Fibroblast of skin of left biceps (primary cell): ENCODE measurements at regions not wholly inside any gene's neighbourhood (a gene's known extent, or its start where the extent isn't known, plus 50 kb on each side); places are given as distances from the start of the nearest gene placed in this dataset.
A peak's percentile ranks its signal among the peaks of the same experiment; 100 is the strongest.

ENCODE experiments used
- DNase-seq, 2 experiments: peaks; one replicate each; pipeline ENCODE4 v3.0.0-alpha.2; 2013; ENCODE audit warnings: low read depth in 2 of 2

DNA sequence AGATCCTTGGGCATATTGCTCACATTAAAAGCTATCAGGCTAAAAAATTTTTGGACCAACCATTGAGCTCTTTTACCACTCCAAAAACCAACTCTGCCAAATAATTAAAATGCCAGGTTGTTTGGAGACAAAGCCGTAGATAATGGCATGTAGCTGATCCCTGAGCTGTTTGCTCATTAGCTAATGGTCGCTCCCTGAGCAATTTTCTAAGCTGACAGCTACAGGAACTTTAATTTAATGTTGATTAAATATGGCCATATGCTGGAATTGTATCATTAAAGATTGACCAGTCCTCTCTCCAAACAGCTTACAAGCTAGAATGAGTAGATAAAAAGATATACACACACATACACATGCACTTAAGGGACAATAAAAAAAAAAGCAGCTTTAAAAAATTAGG, 216.2 kb upstream of the ARHGAP20 start:
- no peak for DNase-seq

- peak; percentile 39 to 51 for DNase-seq
Measured at GRCh38 chr11:110921742-110922521, 209.7 kb upstream of the ARHGAP20 start.

DNA sequence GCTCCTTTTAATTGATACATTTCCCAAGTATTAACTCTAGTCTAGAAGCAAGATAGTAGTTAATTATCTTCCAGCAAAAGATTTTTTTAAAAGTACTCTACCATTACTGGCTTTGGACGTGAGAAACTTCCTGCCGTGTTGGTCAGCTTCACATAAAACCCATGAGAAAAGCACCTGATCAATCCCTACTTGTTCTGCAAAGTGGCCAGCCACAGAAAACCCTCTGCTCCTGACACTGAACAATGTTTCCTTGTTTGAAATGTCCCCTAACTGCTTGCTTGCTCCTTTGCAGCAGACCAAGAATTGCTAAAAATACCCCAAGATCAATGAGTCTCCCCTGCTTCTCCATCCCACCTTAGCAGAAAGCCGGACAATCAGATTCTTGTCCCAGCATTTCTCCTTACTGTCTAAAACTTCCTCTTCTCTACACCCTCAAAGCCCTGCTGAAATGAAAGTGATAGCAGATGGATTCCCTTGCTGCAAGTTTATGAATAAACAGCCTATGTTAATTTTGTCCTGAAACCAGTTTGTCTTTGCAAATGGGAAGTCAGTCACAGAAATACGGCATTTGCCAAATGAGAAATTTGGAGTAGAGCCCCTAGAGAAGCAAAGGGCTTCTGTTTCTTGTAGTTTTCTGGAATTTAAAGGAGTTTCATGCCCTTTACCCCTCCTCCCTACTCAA, 207.1 kb upstream of the ARHGAP20 start:
- DNase-seq = no peak

DNA sequence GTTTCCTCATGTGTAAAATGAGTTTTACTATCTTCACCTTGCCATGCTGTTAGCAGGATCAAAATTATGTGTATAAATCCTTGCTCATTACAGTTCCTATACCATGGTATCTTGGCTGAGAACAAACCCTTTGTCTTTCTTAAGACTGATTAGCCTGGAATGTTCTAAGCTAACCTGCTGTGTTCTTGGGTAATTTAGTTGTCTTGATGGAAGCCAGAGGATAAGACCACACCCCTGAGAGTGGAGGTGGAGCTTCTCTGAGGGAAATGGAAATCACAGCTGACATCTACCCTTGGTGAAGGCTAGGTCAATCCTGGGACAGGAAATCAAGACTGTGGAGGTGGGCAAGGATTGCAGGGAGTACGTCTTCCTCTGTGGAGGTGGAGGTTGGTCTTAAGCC, 206.1 kb upstream of the ARHGAP20 start:
- no peak for DNase-seq

DNA sequence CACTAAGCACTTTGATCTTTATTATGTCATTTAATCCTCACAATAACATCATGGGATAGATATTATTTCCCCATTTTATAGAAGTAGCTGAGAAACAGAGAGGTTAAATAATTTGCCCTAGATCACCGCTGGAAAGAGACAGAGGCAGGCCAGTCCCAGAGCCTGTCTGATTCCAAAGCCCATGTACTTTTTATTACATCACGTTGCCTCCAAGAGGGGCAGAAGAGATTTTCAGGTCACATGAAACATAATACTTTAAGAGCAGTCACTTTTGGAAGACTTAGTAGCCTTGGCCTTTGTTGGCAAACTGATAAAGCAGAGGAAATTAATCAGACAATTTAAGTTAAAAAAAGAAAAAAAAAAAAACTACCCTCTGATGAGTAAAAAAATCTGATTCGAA, 200.2 kb upstream of the ARHGAP20 start:
- no peak for DNase-seq

DNA sequence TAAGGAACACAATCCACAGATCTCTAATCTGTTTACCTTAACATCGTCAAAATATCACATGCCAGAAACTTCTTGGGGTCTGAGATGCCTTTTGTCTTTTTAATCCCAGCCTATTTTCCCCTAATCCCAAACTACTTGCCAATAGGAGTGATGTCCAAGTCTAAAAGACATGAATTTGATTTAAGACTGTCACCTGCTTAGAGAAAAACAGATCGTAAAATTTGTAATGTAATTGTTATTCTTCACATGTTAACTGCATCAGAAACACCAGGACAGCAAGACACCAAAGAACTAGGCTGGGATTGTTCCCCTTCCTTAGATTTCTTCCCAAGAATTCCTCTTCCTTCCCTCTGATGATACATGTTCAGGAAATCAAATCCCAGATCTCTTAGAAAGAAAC, 198.1 kb upstream of the ARHGAP20 start:
- no peak for DNase-seq

- DNase-seq = no peak
Measured at GRCh38 chr11:110909336-110909735, 197.1 kb upstream of the ARHGAP20 start.

DNA sequence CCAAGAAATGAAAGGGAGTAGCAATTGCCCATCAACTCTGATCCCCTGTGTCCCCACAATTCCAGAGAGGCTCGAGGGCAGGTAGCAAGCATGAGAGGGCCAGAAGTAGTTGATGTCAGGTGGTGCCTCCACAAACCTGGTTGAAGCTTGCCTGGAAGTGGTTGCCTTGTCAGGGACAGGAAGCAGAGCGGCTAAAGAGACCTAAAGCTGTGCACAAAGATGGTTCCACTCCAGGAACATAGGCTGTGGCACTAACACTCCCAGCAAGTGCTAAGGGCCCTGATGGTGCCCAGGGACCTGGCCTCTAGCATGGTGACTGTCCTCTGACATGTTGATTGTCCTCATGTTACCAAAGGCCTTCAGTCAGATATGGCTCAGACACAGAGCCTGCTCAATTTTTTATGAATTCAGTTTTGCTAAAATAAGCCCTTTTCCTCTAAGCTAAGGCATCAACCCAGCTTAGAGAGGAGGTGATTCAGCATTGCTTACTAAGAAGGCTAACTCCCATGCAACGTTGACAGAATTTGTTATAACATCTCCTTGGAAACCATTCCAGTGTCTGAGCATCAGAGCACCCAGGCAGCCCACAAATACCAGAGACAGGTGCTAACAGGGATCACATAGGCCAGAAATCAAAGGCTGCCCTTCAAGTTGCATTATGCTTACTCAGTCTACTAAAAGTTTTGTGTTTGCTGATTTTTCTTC, 196.3 kb upstream of the ARHGAP20 start:
- peak; percentile 21 to 36 for DNase-seq

DNA sequence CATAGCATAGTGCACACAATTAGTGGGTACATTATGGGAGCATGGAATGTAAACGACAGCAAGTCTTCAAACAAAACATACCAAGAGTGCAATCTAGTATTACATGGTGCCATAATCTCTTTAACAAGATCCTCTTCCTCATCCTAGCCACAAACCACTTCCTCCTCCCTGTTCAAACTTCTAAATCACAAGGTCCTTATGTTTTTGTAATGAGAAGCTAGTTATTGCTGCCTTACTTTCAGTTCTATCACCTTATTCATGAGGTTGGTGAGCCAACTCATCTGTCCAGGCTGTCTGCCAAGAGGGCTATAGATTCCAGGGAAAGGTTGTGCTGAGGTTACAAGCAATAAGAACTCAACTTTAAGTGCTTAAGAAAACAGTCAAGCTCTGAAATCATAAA, 195.4 kb upstream of the ARHGAP20 start:
- peak; percentile 88 for DNase-seq

DNA sequence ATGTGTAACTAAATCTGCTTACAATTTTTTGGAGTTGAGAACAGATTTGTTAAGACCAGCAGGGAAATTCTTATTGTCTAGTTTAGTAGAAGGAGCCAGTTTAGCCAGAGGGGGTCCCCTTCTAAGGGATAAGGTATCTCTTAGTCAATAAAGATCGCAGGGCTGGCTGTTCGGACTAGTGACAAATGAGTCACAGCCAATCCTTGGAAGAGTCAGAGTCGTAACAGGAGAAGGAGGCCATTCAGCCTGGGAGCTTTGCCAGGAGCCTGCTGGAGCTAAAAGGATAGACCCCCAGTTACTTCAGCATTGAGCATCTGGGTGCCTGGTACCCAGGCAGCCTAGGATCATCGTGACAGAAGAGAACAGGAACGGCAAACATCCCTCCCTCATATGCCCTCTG, 191.6 kb upstream of the ARHGAP20 start:
- DNase-seq = peak in 1 of 2 experiments; percentile 13

- DNase-seq = no peak
Measured at GRCh38 chr11:110903378-110903777, 191.1 kb upstream of the ARHGAP20 start.

- no peak for DNase-seq
Measured at GRCh38 chr11:110901441-110901840, 189.2 kb upstream of the ARHGAP20 start.

DNA sequence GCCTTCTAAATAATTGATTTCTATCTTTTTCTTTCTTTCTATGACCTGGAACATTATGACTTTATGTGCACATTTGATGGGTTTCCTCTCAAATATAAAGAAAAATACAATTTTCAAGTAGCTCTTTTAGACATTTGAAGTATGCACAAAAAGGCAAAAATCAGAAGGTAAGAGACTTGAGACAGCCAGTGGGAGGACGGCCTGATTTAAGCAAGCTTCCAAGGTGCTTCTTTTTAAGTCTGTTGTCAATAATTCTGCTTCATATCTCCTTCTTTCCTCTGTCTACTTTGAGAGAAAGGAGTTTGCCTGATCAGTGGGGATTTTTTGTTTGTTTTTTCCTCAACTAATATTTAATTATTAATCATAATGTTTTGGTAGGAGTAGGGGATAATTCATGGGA, 188.2 kb upstream of the ARHGAP20 start:
- DNase-seq = no peak

DNA sequence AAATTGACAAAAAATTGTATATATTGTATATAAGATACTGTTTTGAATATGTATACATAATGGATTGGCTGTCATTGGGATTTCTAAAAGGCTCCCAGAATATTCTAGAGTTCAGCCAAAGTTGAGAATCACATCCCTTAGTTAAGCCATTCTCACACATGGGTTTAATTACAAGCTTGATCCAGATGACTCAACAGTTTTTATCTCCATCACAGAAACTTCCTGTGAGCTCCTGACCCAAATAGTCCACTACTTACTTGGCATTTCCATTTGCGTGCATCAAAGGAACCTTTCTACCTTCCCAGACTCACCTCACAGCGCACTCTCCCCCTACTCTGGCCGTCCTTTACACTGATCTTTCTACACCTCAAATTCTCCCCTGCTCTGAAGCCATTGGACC, 184.8 kb upstream of the ARHGAP20 start:
- DNase-seq = peak; percentile 66 to 70

DNA sequence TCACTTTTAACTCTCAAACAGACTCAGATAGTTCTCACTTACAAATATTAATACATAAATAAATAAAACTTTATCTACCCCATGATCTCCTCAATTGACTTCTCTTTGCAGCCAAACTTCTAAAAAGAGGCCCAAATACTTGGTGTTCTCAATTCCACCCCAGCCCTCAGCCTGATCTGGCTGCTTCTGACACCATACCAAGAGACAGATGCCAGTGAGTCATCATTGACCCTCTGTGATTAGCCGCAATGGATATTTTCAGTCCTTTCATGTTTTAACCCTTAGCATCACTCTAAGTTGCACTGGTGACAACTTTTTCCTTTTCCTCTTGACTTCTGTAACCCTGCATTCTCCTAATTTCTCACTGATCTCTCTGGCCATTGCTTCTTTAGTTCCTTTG, 184.1 kb upstream of the ARHGAP20 start:
- peak; percentile 28 to 50 for DNase-seq

GRCh38 chr11:110894224-110894623, 182.0 kb upstream of the ARHGAP20 start:
- DNase-seq = no peak

GRCh38 chr11:110892741-110893285, 180.6 kb upstream of the ARHGAP20 start:
- DNase-seq = no peak

GRCh38 chr11:110891411-110891810, 179.2 kb upstream of the ARHGAP20 start:
- DNase-seq = no peak

DNA sequence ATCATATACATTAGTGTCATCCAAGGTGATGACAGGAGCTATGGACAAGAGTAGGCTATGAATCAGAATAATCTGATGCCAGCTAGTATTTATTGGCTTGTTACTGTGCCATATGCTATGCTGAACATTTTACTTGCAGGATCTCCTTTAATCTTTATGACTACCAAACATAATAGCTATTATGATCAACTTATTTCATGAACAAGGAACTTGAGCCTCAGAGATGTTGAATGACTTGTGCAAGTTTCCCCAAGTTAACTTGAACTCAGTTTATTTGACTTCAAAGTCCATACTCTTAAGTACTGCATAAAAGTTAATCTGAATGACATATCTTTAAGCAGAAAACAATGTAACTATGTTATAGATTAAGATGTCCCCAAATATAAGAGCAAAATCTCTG, 178.8 kb upstream of the ARHGAP20 start:
- no peak for DNase-seq

- DNase-seq = no peak
Measured at GRCh38 chr11:110886288-110886970, 174.2 kb upstream of the ARHGAP20 start.

DNA sequence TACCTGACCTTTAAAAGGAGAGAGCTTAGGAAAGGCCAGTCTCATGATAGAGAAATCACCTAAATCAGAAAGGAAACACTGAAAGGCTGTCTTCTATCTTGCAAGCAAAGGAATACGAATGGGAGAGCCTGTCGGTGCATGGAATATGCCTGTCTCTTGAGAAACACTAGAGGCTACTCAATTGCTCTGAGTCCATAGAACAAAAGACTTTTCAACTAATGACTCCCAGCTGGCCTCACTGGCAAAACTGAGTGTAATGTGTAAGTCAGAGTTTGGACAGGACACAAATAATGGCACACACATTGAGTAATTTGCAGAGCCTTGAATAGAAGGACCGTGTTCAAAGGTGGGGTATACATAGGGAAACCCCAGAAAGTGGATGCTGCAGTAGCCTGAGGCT, 171.0 kb upstream of the ARHGAP20 start:
- DNase-seq = no peak

DNA sequence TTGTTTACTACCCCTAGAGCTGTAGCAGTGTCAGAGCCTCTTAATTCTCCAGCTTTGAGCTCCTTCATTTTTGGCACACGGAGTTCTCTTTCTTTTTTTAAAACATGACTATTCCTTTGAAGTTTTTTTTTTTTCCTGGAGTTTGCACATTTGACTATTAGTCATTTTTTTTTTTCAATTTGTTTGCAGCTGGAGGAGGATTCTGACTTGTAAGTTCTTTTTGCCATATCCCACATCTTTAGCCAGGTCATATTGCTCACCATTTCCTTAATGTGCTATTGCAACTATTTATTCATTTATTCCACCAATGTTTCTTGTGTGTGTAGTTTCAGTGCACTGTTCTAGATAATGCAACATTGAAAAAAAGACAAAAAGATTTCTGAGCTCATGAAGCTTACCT, 166.3 kb upstream of the ARHGAP20 start:
- no peak for DNase-seq
